H1 (cell line): ENCODE measurements at regions not wholly inside any gene's neighbourhood (a gene's known extent, or its start where the extent isn't known, plus 50 kb on each side); places are given as distances from the start of the nearest gene placed in this dataset.

Experiments
- CTCF ChIA-PET: fragments of 300-600 bp; sonication (Branson Sonifier 250); formaldehyde crosslinking; loops from one replicate; lab custom pipeline; 2021; ENCODE audit not compliant: partially characterized antibody; lab: Charles Lee
- POLR2A ChIA-PET: fragments of 300-600 bp; sonication (Branson Sonifier 250); formaldehyde crosslinking; loops from one replicate; lab custom pipeline; 2021; ENCODE audit warnings: inconsistent platforms; ENCODE audit not compliant: partially characterized antibody; lab: Charles Lee
- DNase-seq, 2 experiments: peaks; one replicate each; pipeline versions ENCODE4 v3.0.0 to v3.0.0-alpha.2; 2010 to 2022; ENCODE audit warnings: low spot score in 2 of 2, low read depth in 1 of 2, mixed read lengths in 1 of 2
- FAIRE-seq: peaks from 2 replicates; lab custom pipeline; 2011; peaks lifted over from hg19 to GRCh38; lab: Jason Lieb, UNC
- H2AFZ ChIP-seq: 2 replicates; pipeline ENCODE4 v1.8.1; 2012; ENCODE audit warnings: low read length, inconsistent platforms
- H2AK5ac ChIP-seq: 2 replicates; pipeline ENCODE4 v1.6.1; 2013; ENCODE audit warnings: low read depth, low read length
- H2BK120ac ChIP-seq: replicated peaks from 2 replicates; pipeline ENCODE3; 2013; ENCODE audit warnings: low read depth, low read length, inconsistent platforms
- H2BK12ac ChIP-seq: 2 replicates; pipeline ENCODE4 v1.6.1; 2013; ENCODE audit warnings: low read depth, low read length
- H2BK15ac ChIP-seq: 2 replicates; pipeline ENCODE4 v1.6.1; 2013; ENCODE audit warnings: low read length
- H2BK20ac ChIP-seq: 2 replicates; pipeline ENCODE4 v1.6.1; 2013; ENCODE audit warnings: low read length
- H2BK5ac ChIP-seq: 2 replicates; pipeline ENCODE4 v1.6.1; 2013; ENCODE audit warnings: low read depth, low read length
- H3K14ac ChIP-seq: 2 replicates; pipeline ENCODE4 v1.6.1; 2013; ENCODE audit warnings: inconsistent platforms; ENCODE audit not compliant: insufficient read length
- H3K18ac ChIP-seq: 2 replicates; pipeline ENCODE4 v1.6.1; 2013; ENCODE audit warnings: low read length; ENCODE audit errors: extremely low read depth
- H3K23ac ChIP-seq: 2 replicates; pipeline ENCODE4 v1.6.1; 2013; ENCODE audit warnings: inconsistent platforms; ENCODE audit not compliant: insufficient read length
- H3K23me2 ChIP-seq: 2 replicates; pipeline ENCODE4 v1.6.1; 2013; ENCODE audit warnings: low read depth, low read length
- H3K27ac ChIP-seq: 2 replicates; pipeline ENCODE4 v1.6.1; 2011; ENCODE audit warnings: low read depth, low read length, inconsistent platforms
- H3K27me3 ChIP-seq, 4 experiments: replicated peaks in 1 of 4; 1 replicate in 1 of 4; 2 replicates in 3 of 4; pipeline versions ENCODE4 v1.6.1 to v1.8.1; 2011 to 2013; ENCODE audit warnings: low read length in 3 of 4, mild to moderate bottlenecking in 3 of 4, inconsistent platforms in 2 of 4, mixed read lengths in 2 of 4, moderate library complexity in 1 of 4; ENCODE audit not compliant: control insufficient read depth in 3 of 4, insufficient read depth in 3 of 4; ENCODE audit errors: extremely low read depth in 1 of 4
- H3K36me3 ChIP-seq, 4 experiments: 2 replicates each; pipeline versions ENCODE4 v1.6.1 to v1.8.1; 2011 to 2013; ENCODE audit warnings: mild to moderate bottlenecking in 4 of 4, low read length in 3 of 4, moderate library complexity in 2 of 4, control low read depth in 1 of 4, inconsistent platforms in 1 of 4; ENCODE audit not compliant: insufficient read depth in 4 of 4, control insufficient read depth in 2 of 4
- H3K4ac ChIP-seq: replicated peaks from 2 replicates; pipeline ENCODE3; 2013; ENCODE audit warnings: low read length, low read depth, mixed read lengths, inconsistent platforms; ENCODE audit not compliant: insufficient read length
- H3K4me1 ChIP-seq, 4 experiments: replicated peaks in 1 of 4; 1 replicate in 1 of 4; 2 replicates in 3 of 4; pipeline versions ENCODE4 v1.6.1 to v1.8.1; 2011 to 2013; ENCODE audit warnings: low read length in 3 of 4, inconsistent platforms in 2 of 4, mixed read lengths in 1 of 4; ENCODE audit not compliant: insufficient read depth in 4 of 4, control insufficient read depth in 3 of 4
- H3K4me2 ChIP-seq, 2 experiments: 2 replicates each; pipeline versions ENCODE4 v1.6.1 to v1.8.1; 2011 to 2013; ENCODE audit warnings: low read depth in 2 of 2, low read length in 2 of 2, control low read depth in 1 of 2, inconsistent platforms in 1 of 2, mild to moderate bottlenecking in 1 of 2; ENCODE audit not compliant: insufficient read depth in 1 of 2
- H3K4me3 ChIP-seq, 4 experiments: fragments of 200-600, 300-600 bp in 1 of 4; sonication (generic), shearing (Covaris generic), sonication (Bioruptor Twin) in 1 of 4; 2 replicates each; pipeline versions ENCODE4 v1.5.1 to v1.8.1; 2011 to 2016; ENCODE audit warnings: low read length in 4 of 4, low read depth in 3 of 4, control low read depth in 2 of 4, inconsistent platforms in 2 of 4, mild to moderate bottlenecking in 2 of 4, mixed read lengths in 1 of 4, moderate library complexity in 1 of 4; ENCODE audit not compliant: insufficient read depth in 2 of 4; ENCODE audit errors: extremely low read depth in 1 of 4
- H3K56ac ChIP-seq: replicated peaks from 2 replicates; pipeline ENCODE3; 2013; ENCODE audit warnings: low read depth, mild to moderate bottlenecking, mixed read lengths, low read length, inconsistent platforms; ENCODE audit not compliant: insufficient read length
- H3K79me1 ChIP-seq: 2 replicates; pipeline ENCODE4 v1.6.1; 2013; ENCODE audit warnings: low read depth, low read length, control low read depth
- H3K79me2 ChIP-seq, 2 experiments: 2 replicates each; pipeline versions ENCODE4 v1.6.1 to v1.8.1; 2012 to 2013; ENCODE audit warnings: low read length in 2 of 2, mild to moderate bottlenecking in 2 of 2, inconsistent platforms in 1 of 2; ENCODE audit not compliant: insufficient read depth in 2 of 2, control insufficient read depth in 1 of 2
- H3K9ac ChIP-seq, 4 experiments: replicated peaks in 1 of 4; 1 replicate in 1 of 4; 2 replicates in 3 of 4; pipeline versions ENCODE4 v1.6.1 to v1.8.1; 2011 to 2013; ENCODE audit warnings: low read depth in 3 of 4, low read length in 3 of 4, control low read depth in 2 of 4, mild to moderate bottlenecking in 2 of 4, moderate library complexity in 2 of 4, inconsistent platforms in 1 of 4; ENCODE audit errors: extremely low read depth in 1 of 4
- H3K9me3 ChIP-seq, 2 experiments: 2 replicates each; pipeline versions ENCODE4 v1.6.1 to v1.8.1; 2012 to 2013; ENCODE audit warnings: mild to moderate bottlenecking in 2 of 2, moderate library complexity in 2 of 2, control low read depth in 1 of 2, inconsistent platforms in 1 of 2, low read depth in 1 of 2, low read length in 1 of 2, mixed read lengths in 1 of 2; ENCODE audit not compliant: insufficient read depth in 2 of 2
- H4K20me1 ChIP-seq, 2 experiments: replicated peaks in 1 of 2; 2 replicates each; pipeline versions ENCODE3 to v1.8.1; 2011 to 2013; ENCODE audit warnings: inconsistent platforms in 2 of 2, low read length in 2 of 2, mild to moderate bottlenecking in 1 of 2; ENCODE audit not compliant: insufficient read depth in 2 of 2, control insufficient read depth in 1 of 2
- H4K5ac ChIP-seq: 2 replicates; pipeline ENCODE4 v1.6.1; 2013; ENCODE audit warnings: low read length, low read depth, mixed read lengths, inconsistent platforms; ENCODE audit not compliant: insufficient read length
- H4K8ac ChIP-seq: 2 replicates; pipeline ENCODE4 v1.8.0; 2013; ENCODE audit warnings: mild to moderate bottlenecking, moderate library complexity, low read length, inconsistent platforms; ENCODE audit not compliant: insufficient read depth; ENCODE audit errors: extremely low read depth
- H4K91ac ChIP-seq: replicated peaks from 2 replicates; pipeline ENCODE3; 2013; ENCODE audit warnings: low read length, mixed read lengths, inconsistent platforms; ENCODE audit not compliant: insufficient read length
- ATF2 ChIP-seq: IDR thresholded peaks from 2 replicates; pipeline ENCODE4 v1.6.1; 2012; ENCODE audit warnings: low read length, inconsistent platforms
- CHD2 ChIP-seq: IDR thresholded peaks from 2 replicates; pipeline ENCODE4 v1.6.1; 2012; ENCODE audit warnings: low read length, improper control_type of control experiment
- EP300 ChIP-seq, 2 experiments: IDR thresholded peaks; 1 replicate in 1 of 2; 2 replicates in 1 of 2; pipeline ENCODE4 v1.6.1; 2011 to 2012; ENCODE audit warnings: low read depth in 2 of 2, low read length in 2 of 2, mild to moderate bottlenecking in 2 of 2, borderline replicate concordance in 1 of 2, inconsistent platforms in 1 of 2, moderate library complexity in 1 of 2
- FOSL1 ChIP-seq: IDR thresholded peaks from 2 replicates; pipeline ENCODE4 v1.6.1; 2011; ENCODE audit warnings: mild to moderate bottlenecking, low read depth, low read length, moderate library complexity; ENCODE audit not compliant: insufficient read depth
- KDM4A ChIP-seq: IDR thresholded peaks from one replicate; pipeline ENCODE4 v1.7.1; 2012; ENCODE audit warnings: low read depth, mild to moderate bottlenecking, moderate library complexity, low read length, inconsistent platforms; ENCODE audit not compliant: severe bottlenecking
- RXRA ChIP-seq: IDR thresholded peaks from 2 replicates; pipeline ENCODE4 v1.6.1; 2011; ENCODE audit warnings: low read depth, mild to moderate bottlenecking, low read length, moderate library complexity; ENCODE audit not compliant: insufficient read depth
- SIN3A ChIP-seq, 2 experiments: IDR thresholded peaks in 1 of 2; conservative IDR thresholded peaks in 1 of 2; 2 replicates each; pipeline ENCODE4 v1.6.1; 2011 to 2012; ENCODE audit warnings: low read length in 2 of 2, improper control_type of control experiment in 1 of 2, low read depth in 1 of 2, mild to moderate bottlenecking in 1 of 2
- SRF ChIP-seq: IDR thresholded peaks from 2 replicates; pipeline ENCODE4 v1.6.1; 2011; ENCODE audit warnings: mild to moderate bottlenecking, low read depth, low read length, moderate library complexity
- TAF7 ChIP-seq: optimal IDR thresholded peaks from 2 replicates; pipeline ENCODE3; 2011; ENCODE audit warnings: low read depth, mild to moderate bottlenecking, inconsistent platforms, low read length, moderate library complexity, borderline replicate concordance
- TCF12 ChIP-seq: IDR thresholded peaks from 2 replicates; pipeline ENCODE4 v1.6.1; 2011; ENCODE audit warnings: low read depth, mild to moderate bottlenecking, low read length
- ZNF274 ChIP-seq: IDR thresholded peaks from 2 replicates; pipeline ENCODE4 v1.7.0; 2012; ENCODE audit warnings: low read length, borderline replicate concordance; ENCODE audit errors: extremely low read depth
- WGBS, 2 experiments: shearing (Covaris generic) in 1 of 2; methylation state at CpG; one replicate each; pipeline versions ENCODE4 v1.1.6 to v1.1.7; 2013 to 2015; ENCODE audit warnings: low lambda C conversion rate in 2 of 2, mixed read lengths in 2 of 2, inconsistent platforms in 1 of 2, low coverage in 1 of 2, missing lambda C conversion rate in 1 of 2; ENCODE audit not compliant: insufficient replicate concordance in 2 of 2, insufficient coverage in 1 of 2, insufficient read length in 1 of 2; ENCODE audit errors: extremely low coverage in 1 of 2, missing lambda C conversion rate in 1 of 2; 5-methylcytosine and 5-hydroxymethylcytosine counted together

GRCh38 chr17:37820995-37821713, 76.3 kb upstream of the HNF1B start:
- Histone ChIP-seq H3K4me1 (no peaks in the 10 kb centered on the region), H3K56ac (no peak overlapping the region), H3K79me1 (no peaks in the 10 kb centered on the region), H4K91ac (no peak overlapping the region), H4K8ac (no peak overlapping the region), H4K5ac (no peak overlapping the region), H2BK120ac (no peak overlapping the region), H3K9ac (no peak overlapping the region), H3K4ac (no peak overlapping the region), H3K4me2 (no peak overlapping the region), H3K9me3 (no peaks in the 10 kb centered on the region), H3K18ac (no peak overlapping the region), H3K23ac (no peak overlapping the region), H3K79me2 (no peaks in the 10 kb centered on the region), H2BK15ac (no peak overlapping the region), H2BK12ac (no peak overlapping the region), H3K4me3 (no peak overlapping the region), H2AK5ac (no peak overlapping the region), H2BK20ac (no peak overlapping the region), H3K14ac (no peak overlapping the region), H3K27me3 (no peaks in the 10 kb centered on the region), H2AFZ (no peak overlapping the region), H2BK5ac (no peak overlapping the region), H4K20me1 (no peaks in the 10 kb centered on the region), H3K23me2 (no peaks in the 10 kb centered on the region), H3K36me3 (no peaks in the 10 kb centered on the region; a peak in 1 of 8 replicates), H3K27ac (no peak overlapping the region)
- ChIA-PET POLR2A (no interaction called here), CTCF (interaction anchor here (0.8 to 2.2 kb wide), 2 partner anchors 25 to 50 kb away, joined by 3 to 7 read pairs; no protein-coding TSS in a partner anchor)
- FAIRE-seq = no peak
- DNase-seq = no peak
- 87% methylated on average over 5 of the region's 5 CpGs; no CpG with 5 or more reads in 1 of the 2 experiments for WGBS, 2 experiments
- no peak for TF ChIP-seq ATF2
- TF ChIP-seq KDM4A = no peak
- TF ChIP-seq EP300 (IDR thresholded peaks at IDR 0.05; ENCODE audit: borderline replicate concordance in 1 of 2, low read depth in 2 of 2, low read length in 2 of 2) = no peak
- no peak for TF ChIP-seq TAF7
- no peak for TF ChIP-seq ZNF274
- TF ChIP-seq TCF12 = no peak
- TF ChIP-seq FOSL1 = no peak
- no peak for TF ChIP-seq RXRA
- TF ChIP-seq CHD2 = no peak
- no peak for TF ChIP-seq SRF
- TF ChIP-seq SIN3A (conservative IDR thresholded peaks at IDR 0.05 in 1 of 2, IDR thresholded peaks at IDR 0.05 in 1 of 2; ENCODE audit: low read depth in 1 of 2, low read length in 2 of 2) = no peak
